ENCODE measurements at regions not wholly inside any gene's neighbourhood (a gene's known extent, or its start where the extent isn't known, plus 50 kb on each side); places are given as distances from the start of the nearest gene placed in this dataset.

DNA sequence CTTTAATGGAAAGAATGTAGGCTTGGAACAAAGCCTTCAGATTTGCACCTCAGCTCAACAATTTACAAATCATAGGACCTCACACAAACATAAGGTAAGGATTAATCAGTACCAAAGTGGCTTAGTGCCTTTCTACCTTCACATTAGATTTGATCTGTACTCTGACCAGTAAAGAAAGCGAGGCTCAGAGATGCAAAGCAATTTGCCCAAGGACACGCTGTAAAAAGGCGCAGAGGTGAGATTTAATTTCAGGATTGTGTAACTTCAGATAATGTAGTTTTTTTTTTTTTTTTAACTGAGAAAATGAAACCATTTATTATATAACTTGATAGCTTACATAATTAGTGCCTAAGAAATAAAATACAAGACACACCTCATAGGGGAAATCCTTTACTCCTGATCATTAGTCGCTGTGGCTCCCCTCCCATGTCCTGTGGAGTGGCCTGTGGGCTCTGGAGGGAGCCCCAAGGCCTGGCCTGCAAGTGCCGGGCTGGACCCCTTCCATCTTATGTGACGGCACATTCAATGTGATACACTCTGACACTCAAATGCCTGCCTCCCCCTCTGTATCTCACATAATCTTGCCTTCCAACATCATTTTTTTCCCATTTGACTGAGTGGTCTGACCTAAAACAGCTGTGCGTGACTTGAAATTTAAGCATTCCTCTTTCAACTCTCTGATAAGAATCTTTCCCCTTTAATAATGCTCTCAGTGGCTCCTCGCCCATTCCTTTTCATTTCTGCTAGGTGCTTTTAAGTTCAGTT, 426.5 kb upstream of the DAB1 start:
- H3K4me3 ChIP-seq (ENCODE audit: low read depth, low read length): no peak overlapping the region

GRCh38 chr1:57848406-57848805, 424.5 kb upstream of the DAB1 start:
- TF ChIP-seq CTCF (IDR thresholded peaks at IDR 0.05; ENCODE audit: control insufficient read depth, extremely low read depth, insufficient read depth): no peak
- no peak overlapping the region for H3K4me3 ChIP-seq (ENCODE audit: low read depth, low read length)
- DNase-seq (ENCODE audit: low read depth): no peak

More for the DNA sequence above, 426.5 kb upstream of the DAB1 start:
- no peak for DNase-seq (ENCODE audit: low read depth)
- no peak for TF ChIP-seq CTCF (IDR thresholded peaks at IDR 0.05; ENCODE audit: control insufficient read depth, extremely low read depth, insufficient read depth)

- no peak for DNase-seq (ENCODE audit: low read depth)
- no peak for TF ChIP-seq CTCF (IDR thresholded peaks at IDR 0.05; ENCODE audit: control insufficient read depth, extremely low read depth, insufficient read depth)
Measured at GRCh38 chr1:57845041-57845440, 421.2 kb upstream of the DAB1 start.

GRCh38 chr1:57844382-57844980, 420.6 kb upstream of the DAB1 start:
- no peak for DNase-seq (ENCODE audit: low read depth)
- no peak overlapping the region for H3K4me3 ChIP-seq (ENCODE audit: low read depth, low read length)
- TF ChIP-seq CTCF (IDR thresholded peaks at IDR 0.05; ENCODE audit: control insufficient read depth, extremely low read depth, insufficient read depth): no peak

More at GRCh38 chr1:57845041-57845440, 421.2 kb upstream of the DAB1 start:
- H3K4me3 ChIP-seq (ENCODE audit: low read depth, low read length): no peak overlapping the region

DNA sequence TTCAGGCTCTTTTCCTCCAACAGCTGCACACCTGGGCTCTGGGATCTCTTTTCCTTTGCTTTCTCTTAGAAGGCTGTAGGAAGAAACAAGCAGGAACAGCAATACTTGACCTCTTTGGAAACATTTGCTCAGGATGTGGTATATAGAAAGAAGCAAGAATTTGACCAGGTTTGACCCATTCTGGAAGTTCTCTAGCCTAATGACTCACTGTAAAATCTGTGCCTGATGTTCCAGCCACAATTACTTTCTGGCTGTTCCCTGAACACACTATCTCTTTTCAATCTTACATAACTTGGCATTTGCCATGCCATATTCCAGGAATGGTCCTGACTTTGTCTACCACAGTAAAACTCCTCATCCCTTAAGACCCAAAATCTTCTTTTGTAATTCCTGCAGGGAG, 419.9 kb upstream of the DAB1 start:
- DNase-seq (ENCODE audit: low read depth): no peak
- no peak for TF ChIP-seq CTCF (IDR thresholded peaks at IDR 0.05; ENCODE audit: control insufficient read depth, extremely low read depth, insufficient read depth)
- H3K4me3 ChIP-seq (ENCODE audit: low read depth, low read length): no peak overlapping the region

DNA sequence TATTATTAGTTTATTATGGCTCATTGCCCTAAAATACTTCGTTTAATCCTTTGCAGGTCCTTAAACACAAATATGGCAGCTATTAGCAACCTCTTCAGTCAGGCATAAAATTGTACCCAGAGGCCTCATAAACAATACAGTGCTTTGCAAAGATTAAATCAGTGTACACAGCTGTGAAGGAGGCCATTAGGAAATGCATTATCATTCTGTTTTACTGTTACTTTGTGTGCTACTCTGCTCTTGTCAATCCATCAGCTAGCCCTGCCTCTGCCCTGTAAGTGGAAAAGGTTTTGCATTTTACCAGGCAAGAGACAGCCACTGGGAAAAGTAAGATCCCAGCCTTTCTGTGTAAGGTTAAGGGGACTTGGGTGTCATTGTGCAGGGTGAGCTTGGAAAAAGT, 415.7 kb upstream of the DAB1 start:
- TF ChIP-seq CTCF (IDR thresholded peaks at IDR 0.05; ENCODE audit: control insufficient read depth, extremely low read depth, insufficient read depth): no peak
- DNase-seq (ENCODE audit: low read depth): no peak
- no peak overlapping the region for H3K4me3 ChIP-seq (ENCODE audit: low read depth, low read length)

Data from LNCaP clone FGC (cell line).